ACHN (cell line): ENCODE measurements at regions not wholly inside any gene's neighbourhood (a gene's known extent, or its start where the extent isn't known, plus 50 kb on each side); places are given as distances from the start of the nearest gene placed in this dataset.

Experiments used
- DNase-seq: peaks from one replicate; pipeline ENCODE4 v3.0.0-alpha.2; 2015
- in situ Hi-C: cut with HindIII; loops from 2 replicates; pipeline ENCODE4 v1.10.0; 2017; ENCODE audit warnings: low sequenced_read_pairs, low pct_ligation_motif_present, low pct_unique_long_range_greater_than_20kb

GRCh38 chr5:42912184-42912798 lies 100.6 kb upstream of the SELENOP start:
- in situ Hi-C loops = no loop called here
- peak; percentile 51 for DNase-seq

GRCh38 chr5:42908509-42909488 lies 97.1 kb upstream of the SELENOP start:
- peak; percentile 84 for DNase-seq
- in situ Hi-C loops = no loop called here

GRCh38 chr5:42908086-42908485 lies 96.4 kb upstream of the SELENOP start:
- in situ Hi-C loops = no loop called here

GRCh38 chr5:42905827-42906226 lies 94.1 kb upstream of the SELENOP start:
- in situ Hi-C loops = no loop called here

More at GRCh38 chr5:42908086-42908485, 96.4 kb upstream of the SELENOP start:
- no peak for DNase-seq

GRCh38 chr5:42900734-42901133 lies 89.0 kb upstream of the SELENOP start:
- in situ Hi-C loops = no loop called here
- no peak for DNase-seq

More at GRCh38 chr5:42905827-42906226, 94.1 kb upstream of the SELENOP start:
- DNase-seq = no peak

GRCh38 chr5:42898760-42899159 lies 87.1 kb upstream of the SELENOP start:
- in situ Hi-C loops = no loop called here

GRCh38 chr5:42896523-42896922 lies 84.8 kb upstream of the SELENOP start:
- no peak for DNase-seq
- in situ Hi-C loops = no loop called here

More at GRCh38 chr5:42898760-42899159, 87.1 kb upstream of the SELENOP start:
- DNase-seq = no peak

- in situ Hi-C loops = no loop called here
- DNase-seq = no peak
These were observed 82.4 kb upstream of the SELENOP start for GRCh38 chr5:42894057-42894456.

- DNase-seq = peak; percentile 61
- in situ Hi-C loops = no loop called here
These were observed 77.7 kb upstream of the SELENOP start for GRCh38 chr5:42889311-42889933.

- DNase-seq = no peak
- in situ Hi-C loops = no loop called here
These were observed 77.1 kb upstream of the SELENOP start for GRCh38 chr5:42888771-42889170.

- DNase-seq = no peak
- in situ Hi-C loops = no loop called here
These were observed 75.9 kb upstream of the SELENOP start for GRCh38 chr5:42887575-42887974.

GRCh38 chr5:42887097-42887496 lies 75.4 kb upstream of the SELENOP start:
- in situ Hi-C loops = no loop called here
- DNase-seq = no peak

GRCh38 chr5:42886635-42887034 lies 74.9 kb upstream of the SELENOP start:
- no peak for DNase-seq
- in situ Hi-C loops = no loop called here

GRCh38 chr5:42884326-42884725 lies 72.6 kb upstream of the SELENOP start:
- in situ Hi-C loops = no loop called here
- no peak for DNase-seq

GRCh38 chr5:42881416-42882117 lies 69.9 kb upstream of the SELENOP start:
- in situ Hi-C loops = no loop called here
- no peak for DNase-seq

- DNase-seq = no peak
- in situ Hi-C loops = no loop called here
These were observed 68.9 kb upstream of the SELENOP start for GRCh38 chr5:42880496-42881150.

GRCh38 chr5:42879291-42879690 lies 67.6 kb upstream of the SELENOP start:
- no peak for DNase-seq
- in situ Hi-C loops = no loop called here

GRCh38 chr5:42878550-42878949 lies 66.9 kb upstream of the SELENOP start:
- DNase-seq = no peak
- in situ Hi-C loops = no loop called here
